ENCODE measurements at regions not wholly inside any gene's neighbourhood (a gene's known extent, or its start where the extent isn't known, plus 50 kb on each side); places are given as distances from the start of the nearest gene placed in this dataset.
"Not testable (repeated sequence)": the region's sequence is repeated elsewhere in the genome, so short reads cannot be mapped to it uniquely, and the experiment has no call there.

DNA sequence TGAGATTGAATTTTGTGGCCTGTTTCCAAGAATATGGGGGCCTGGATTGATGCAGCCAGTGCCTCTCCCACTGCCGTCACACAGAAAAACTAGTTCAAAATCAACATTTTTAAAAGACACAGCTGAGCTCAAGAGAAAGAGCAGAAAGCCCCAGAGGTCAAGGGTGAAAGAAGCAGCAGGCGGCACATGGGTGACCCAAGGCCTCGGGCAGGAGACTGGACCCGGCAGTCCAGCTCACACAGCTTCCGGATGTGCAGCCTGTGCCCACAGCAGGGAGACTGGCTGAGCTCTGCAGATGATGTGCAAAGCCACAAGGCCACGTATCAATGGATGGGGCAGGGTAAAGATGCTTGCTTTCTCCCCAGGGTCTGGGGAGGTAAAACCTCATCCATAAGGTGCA is 50.4 kb upstream of the RNF32 start:
- no peak for DNase-seq

DNA sequence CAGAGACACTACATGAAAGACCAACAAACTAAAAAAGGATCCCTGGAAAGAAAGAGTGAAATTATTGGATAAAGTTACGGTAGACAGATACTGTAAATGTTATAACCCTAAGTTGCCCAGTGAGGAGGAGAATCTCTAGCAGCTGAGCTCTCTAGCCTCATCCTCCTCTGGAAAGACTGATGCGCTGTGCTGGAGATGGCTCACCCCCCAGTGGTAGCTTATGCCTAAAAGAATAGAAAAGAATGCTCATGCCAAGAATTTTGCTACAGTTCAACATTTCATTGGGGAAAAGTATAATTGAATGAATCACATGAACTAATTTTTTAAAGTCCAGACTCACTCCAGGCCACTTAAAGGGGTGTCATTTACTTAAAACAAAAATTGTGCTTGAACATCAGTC is 50.8 kb upstream of the RNF32 start:
- DNase-seq = no peak

DNA sequence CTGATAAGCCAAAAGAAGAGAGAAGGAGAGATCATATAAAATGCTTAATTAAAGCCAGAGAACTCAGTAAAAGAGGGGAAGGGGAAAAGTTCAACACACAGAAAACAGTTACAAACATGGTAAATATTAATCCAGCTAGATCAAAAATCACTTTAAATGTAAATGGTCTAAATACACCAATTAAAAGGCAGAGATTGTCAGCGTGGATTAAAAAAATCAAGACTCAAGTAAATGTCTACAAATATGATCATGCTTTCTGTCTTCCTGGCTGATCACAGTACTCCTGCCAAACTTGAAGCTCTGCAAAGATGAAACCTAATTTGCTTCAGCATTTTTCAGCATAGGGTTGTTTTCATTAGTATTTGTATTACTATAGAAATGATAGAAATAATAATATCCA is 54.6 kb upstream of the RNF32 start:
- DNase-seq = no peak

DNA sequence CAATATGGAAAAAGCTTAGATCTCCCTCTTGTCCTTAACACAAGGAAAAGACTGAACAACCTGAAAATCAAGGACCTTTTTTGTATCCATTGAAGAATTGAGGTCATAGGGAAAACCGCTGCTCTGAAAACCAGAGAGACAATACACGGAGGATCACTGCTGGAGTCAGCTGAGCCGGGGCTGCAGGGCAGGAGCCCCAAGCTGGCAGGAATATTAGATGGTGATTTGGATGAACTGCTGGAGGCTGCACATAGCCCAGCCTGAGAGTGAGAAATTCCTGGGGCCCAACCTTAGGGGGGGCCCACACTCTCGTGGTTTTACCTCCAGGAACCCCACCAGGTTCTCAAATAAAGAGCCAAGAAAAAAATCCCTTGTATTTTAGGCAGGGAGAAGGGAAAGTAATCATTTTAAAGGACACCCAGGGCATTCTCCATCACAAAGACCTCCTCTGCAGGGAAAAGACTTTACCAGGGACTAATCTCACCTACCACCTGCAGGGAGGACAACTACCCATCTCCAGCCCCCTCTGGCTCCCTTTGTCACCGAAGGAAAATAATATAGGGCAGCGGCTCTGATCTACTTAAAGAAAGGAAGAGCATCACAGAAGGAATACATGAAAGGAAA is 55.4 kb upstream of the RNF32 start:
- DNase-seq = no peak

DNA sequence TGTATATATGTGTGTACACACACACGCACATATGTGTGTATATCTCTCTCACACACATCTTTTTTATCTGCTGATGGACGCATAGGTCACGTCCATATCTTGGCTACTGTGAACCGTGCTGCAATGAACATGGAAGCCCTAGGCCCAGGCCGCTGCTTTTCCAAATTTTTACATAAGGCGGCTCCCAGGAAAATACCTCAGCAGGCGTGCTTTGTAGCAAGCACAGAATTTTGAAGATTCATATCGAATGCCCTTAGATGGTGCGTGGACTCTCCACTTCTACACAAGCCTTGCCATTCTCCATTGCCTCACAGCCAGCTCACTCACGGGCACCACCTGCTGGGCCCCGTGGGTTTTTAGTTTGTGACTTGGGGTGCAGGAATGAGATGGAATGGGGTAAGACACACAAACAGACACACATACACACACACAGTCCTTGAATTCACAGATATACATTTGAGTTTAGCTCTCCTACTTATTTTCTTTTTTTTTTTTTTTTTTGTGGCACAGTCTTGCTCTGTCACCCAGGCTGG is 57.9 kb upstream of the RNF32 start:
- DNase-seq = no peak

DNA sequence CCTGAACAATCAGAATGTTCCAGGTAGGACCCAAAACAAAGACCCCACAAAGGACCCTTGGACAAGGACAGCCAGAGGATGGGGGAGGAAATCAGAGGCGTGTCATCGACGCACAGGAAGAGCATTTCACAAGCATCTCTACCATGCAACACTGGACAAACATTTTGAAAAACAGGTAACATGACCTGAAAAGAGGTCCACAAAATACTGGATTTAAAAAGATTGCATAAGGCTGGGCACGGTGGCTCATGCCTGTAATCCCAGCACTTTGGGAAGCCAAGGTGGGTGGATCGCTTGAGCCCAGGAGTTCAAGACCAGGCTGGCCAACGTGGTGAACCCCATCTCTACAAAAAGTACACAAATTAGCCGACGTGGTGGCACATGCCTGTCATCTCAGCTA is 60.5 kb upstream of the RNF32 start:
- no peak for DNase-seq

DNA sequence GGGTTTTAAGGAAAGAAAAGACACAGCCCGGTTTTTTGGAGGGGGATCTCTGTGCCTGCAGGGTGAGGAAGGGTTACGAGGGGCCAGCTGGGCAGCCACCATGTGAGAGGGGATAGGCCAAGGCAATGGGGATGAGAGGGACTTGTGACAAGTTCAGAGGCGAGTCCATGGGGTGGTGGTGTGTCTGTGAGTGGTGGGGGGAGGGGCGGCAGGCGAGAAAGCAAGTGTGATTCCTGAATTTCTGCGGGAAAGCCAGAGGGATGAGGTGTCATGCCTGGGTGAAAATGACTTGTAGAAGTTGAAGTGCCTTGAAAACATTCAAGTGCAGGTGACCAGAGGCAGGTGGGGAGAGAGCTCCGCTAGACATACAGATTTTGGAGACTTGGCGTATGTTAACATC is 61.0 kb upstream of the RNF32 start:
- DNase-seq = no peak

DNA sequence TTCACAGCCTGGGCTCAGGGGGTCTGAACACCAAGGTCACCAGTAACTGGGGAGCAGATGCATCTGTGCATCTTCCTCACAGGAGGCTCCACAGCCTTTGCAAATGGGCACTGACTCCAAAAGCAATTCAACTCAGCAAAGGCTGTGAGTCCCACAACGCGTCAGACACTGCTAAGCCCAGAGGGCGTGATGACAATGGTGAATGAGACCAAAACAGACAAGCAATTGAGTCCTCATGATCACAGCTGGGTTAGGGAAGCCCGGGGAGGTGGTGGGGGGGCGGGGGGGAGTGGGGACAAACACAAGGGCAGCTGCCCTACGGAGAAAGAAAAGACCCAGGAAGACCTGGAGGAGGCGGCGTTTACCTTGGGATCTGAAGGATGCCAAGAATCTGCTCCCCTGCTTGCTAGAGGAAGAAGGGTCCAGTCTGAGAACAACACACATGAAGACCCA is 61.6 kb upstream of the RNF32 start:
- DNase-seq = no peak

DNA sequence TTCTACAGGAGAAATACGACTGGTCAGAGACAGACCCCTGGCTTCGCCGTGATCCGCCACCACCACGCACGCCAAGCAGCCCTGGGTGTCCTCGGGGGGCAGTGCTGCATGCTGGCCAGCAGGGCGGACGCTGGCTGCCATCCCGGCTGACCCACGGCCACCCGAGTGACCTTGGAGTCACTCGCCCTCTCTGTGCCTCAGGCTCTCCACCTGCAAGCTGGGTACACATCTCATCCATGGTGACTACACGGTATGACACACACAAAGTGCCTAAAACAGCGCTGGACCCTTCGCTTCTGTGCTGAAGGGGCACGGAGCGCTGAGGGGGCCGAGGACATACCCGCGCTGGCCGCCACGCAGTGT is 62.0 kb upstream of the RNF32 start:
- no peak for DNase-seq

DNA sequence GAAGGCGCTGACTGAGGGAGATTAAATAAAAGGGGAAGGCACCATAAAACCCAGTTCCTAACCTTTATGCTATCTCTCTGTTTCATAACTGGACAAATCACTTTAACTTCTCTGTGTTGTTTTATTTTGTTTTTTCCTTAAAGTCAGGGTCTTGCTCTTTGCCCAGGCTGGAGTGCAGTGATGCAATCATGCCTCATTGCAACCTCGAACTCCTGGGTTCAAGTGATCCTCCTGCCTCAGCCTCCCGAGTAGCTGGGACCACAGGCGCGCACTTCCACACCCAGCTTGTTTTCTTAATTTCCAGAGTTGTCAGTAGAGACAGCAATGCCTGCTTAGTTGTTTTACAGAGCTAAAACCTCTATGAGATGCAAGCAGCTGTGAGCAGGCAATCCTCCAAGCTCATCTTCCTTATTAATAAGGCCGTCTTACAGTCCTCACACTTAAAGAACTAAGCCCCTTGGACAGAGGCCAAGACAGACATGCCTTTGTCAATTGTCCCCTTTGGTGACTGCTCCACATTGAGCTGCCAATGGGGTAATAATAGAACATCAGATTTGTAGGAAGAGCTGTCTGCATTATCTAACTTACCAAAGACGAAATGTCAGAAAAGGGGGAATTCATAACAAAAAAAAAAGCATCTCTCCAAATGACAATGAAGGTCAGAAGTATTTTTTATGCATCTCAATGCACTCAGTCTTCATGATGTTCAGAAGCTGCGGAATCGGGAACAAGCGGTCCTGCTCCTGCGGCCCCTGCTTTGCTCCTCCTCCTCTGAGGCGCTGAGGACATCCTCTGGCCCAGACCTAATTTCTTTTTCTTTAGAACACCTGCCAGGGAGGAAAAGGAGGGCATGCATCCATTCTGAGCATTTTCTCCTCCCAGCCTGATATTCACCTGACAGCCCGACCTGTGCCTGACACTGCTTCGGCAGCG is 62.7 kb upstream of the RNF32 start:
- DNase-seq = no peak

DNA sequence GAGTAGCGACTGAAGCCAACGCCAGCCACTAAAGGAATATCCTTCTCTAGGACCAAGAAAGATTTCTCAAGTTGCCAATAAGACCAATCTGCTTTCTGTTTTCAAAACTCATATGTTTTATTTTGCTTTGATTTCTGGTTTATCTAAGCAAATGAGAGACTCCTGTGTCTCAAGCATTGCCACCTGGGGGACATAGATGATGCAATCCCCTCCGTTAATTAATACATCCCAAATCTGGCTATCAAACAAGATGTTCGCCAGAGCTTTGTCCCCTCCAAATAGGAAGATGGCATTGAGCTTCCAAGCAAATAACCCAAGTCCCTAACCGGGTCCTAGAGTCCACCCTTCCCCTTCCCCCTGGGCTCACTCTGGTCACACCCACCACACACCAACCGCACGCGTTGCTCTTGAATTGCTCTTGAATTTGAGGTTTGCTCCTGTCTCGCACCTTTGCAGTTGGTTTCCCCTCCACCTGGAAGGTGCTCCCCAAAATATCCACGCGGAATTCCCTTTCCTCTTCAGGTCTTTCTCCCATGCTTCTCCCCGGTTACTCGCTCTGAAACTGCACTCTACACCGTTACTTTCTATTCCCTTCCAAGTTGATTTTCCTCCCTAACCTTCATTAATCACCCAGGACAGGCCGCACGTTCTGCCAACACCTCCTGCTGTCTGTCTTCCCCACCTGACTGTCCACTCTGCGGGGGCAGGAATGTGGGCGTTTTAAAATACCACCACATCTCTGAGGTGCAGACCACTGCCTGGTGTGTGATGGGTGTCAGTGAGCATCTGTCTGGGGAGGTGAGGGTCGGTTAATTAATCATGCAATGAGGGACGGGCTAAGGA is 64.1 kb upstream of the RNF32 start:
- no peak for DNase-seq

DNA sequence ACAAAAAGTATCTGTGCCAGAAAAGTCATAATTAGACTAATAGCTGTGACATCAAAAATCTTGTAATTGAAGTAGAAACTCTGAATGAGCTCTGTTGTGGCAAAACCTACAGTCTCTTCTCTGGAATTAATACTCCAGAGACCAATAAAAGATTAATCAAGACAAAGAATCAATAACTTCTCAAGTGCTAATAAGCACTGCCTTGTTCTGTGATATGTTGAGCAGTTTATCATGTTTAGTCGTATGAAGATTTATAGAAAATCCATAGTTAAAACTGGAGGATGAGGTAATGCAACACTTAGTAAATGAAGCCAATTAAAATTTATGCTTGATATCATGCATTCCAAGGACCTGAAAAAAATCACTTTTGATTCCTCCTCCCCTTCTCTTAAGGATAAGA is 72.3 kb upstream of the RNF32 start:
- no peak for DNase-seq

DNA sequence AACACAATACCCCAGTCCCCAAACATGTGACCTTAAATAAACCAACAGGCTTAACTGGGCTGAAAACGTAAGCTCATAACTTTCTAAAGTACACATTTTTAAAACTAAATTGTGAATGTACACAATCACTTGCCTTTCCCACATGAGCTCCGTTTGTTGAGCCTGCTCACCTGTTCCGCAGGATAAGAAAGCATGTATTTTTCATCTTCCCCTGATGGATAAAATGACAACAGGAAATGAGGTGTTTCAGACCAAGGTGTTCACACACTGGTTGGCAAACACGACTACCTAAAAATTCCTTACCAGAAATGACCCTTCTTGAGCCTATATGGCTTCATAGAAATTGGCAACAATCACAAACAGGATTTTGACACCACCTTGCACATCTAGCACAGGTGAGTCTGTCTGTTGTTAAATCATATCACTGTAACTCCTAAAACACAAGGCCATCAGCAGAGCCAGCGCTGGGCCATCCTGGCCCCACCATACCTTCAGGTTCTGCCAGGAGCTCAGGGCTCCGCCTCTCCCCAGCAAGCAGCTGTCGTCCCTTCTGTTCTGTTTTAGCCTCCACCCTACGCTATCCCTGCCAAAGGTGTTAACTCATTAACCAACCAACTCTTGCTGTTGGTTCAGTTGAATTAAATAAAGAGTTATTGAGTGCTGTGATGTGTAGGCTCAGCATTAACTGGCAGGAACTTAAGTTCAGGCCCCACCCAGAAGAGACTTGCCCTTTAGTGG is 73.6 kb upstream of the RNF32 start:
- no peak for DNase-seq

DNA sequence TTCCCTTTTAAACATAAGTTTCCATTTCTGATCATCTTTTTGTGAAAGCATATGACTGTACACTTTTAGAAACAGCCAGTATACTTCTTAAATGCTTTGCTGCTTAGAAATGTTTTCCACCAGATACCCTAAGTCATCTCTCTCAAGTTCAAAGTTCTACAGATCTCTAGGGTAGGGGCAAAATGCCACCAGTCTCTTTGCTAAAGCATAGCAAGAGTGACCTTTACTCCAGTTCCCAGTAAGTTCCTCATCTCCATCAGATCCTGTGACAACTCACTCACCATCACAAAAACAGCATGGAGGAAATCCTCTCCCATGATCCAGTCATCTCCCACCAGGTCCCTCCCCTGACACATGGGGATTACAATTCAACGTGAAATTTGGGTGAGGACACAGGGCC is 75.6 kb upstream of the RNF32 start:
- DNase-seq = not testable (repeated sequence)

DNA sequence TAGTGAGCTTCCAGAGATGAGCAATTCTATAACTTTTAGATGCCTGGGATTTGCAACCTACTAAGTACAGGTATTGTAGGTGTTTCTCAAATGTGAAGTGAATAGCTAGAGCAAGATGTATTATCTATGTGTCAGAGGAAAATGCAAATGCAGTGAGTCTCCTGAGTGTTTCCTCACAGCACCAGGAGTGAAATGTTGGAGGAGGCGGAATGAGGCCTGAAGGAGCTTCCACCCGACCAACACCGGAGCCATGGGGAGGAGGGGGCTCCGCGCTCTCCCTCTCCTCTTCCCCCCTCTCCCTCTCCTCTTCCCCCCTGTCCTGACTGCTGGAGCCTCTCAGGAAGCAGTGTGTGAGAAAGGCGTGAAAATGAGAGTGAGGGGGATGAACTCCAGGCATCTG is 79.9 kb upstream of the RNF32 start:
- no peak for DNase-seq

DNA sequence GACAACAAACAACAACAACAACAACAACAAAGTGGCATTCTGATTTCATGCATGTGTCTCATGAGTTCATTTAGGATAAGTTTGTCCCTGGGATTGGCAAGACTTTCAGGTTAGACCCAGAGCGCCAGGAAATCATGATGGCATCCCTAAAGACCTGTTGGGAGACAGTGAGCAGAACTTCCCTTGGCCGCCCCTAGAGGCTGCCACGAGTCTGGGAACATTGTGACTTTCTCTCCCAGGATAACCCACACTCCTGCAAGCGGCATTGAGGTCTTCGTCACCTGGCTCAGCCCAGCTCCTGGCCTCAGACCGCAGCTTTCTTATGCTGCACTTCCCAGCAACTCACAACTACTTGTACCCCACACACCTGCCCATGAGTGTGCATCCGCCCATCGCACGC is 80.5 kb upstream of the RNF32 start:
- DNase-seq = no peak

DNA sequence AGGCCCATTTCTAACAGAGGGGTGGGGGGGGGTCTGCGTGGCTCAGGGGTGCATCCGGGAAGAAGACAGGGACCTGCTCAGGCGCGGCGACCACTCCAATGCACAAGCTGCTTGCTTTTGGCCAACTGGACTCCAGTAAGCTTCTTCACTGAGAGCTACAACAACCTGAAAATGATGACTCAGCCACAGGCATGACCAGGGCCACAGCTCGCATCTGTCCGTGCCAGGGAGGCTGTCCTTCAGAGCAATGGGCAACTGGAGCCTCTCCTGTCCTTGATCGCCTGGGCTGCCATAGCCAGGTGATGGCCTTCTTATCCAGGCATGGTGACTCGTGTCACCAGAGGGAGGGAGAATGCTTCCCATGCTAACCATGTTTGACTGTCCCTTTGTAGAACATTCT is 81.6 kb upstream of the RNF32 start:
- DNase-seq = no peak

DNA sequence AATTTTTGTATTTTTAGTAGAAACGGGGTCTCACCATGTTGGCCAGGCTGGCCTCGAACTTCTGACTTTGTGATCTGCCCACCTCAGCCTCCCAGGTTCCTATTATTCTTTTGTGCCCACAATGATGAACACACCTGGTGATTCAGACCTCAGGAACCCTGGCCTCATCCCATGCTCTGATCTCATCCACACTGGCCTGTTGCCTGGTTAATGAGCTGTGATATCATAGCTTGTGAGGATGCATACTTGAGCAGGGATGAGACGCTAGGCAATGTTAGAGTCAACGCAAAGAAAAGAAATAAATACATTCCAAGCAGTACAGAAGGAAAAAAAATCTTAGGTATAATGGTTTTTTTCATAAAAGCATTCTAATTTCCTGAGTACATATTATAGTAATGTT is 82.4 kb upstream of the RNF32 start:
- no peak for DNase-seq

DNA sequence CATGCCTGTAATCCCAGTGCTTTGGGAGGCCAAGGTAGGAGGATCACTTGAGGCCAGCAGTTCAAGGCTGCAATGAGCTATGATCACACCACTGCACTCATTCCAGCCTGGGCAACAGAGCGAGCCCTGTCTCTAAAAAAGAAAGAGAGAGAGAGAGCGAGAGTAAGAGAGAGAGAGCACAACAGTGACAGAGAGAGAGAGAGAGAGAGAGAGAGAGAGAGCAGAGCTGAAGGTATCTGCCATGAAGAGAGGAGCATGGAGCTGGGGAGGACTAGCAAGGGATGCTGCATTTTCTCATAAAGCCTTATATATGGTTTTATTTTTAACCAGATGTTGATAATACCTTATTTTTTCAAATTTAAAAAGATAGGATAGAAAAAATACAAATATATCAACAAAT is 84.5 kb upstream of the RNF32 start:
- no peak for DNase-seq

DNA sequence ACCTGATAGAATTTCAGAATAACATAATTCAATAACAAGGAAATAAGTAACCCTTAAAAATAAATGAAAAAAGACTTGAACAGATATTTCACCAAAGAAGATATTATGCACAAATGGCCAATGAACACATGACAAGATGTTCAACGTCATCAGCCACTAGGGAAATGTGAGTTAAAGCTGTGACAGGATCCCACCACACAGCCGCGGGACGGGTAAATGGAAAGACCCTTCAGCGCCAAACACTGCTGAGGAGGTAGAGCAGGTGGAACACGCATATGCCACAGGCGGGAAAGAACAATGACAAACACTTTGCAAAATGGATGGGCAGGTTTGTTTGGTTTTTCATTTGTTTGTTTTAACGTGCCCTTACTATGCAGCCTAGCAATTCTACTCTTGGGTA is 86.1 kb upstream of the RNF32 start:
- no peak for DNase-seq

DNA sequence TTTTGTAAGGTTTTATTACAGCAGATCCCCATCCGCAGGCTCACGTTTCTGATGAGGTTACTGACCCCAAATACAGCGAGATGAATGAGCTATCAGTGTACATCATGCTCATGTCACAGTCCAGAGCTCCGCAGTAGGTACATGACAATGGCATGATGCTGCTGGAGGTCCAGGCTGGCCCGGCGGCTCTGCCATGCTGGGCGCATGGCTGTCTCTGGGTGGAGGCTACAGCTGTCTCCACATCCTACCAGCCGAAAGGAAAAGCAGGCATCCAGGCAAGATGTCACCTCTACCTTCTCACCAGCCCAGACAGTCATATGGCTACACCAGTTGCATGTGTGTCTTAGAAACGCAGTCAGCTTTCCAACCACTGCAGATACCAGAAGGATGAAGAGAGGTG is 90.9 kb upstream of the RNF32 start:
- no peak for DNase-seq

DNA sequence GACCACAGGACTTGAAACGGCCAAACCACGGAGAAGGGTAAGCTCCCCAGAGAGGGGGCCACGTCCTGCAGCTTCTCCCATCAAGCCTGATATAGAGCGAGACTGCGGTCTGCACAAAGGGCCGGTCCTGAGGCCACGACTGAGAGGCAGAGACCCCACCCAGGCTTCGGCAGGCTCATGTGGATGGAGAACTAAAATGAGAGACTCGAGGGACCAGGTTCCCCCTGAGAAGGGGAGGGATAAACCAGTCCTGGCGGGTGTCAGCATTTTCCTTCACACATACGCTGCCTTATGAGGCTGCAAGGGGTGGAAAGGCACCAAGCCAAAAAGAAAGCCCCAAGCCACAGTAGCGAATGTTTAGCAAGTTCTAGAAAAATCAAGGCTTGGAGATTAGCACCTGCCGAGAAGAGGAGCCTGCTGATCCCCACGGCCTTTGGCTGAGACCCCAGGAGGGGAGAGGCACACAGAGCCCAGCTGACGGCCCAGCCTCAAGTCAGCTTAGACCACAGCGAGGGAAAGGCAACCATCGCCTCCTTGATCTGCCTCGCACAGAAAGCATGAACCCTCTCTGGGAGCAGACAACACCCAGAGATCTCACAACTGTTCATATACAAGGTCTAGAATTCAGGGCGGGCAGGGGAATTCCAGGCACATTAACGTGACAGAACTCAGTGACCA is 92.6 kb upstream of the RNF32 start:
- no peak for DNase-seq

Measured in activated T-cell treated with anti-CD3 and anti-CD28 coated beads, Interleukin-2, amount 50 U/mL, for 48 hours (primary cell).